ENCODE measurements at regions not wholly inside any gene's neighbourhood (a gene's known extent, or its start where the extent isn't known, plus 50 kb on each side); places are given as distances from the start of the nearest gene placed in this dataset.

GRCh38 chr10:129111922-129112321 lies 355.1 kb upstream of the MGMT start:
- Histone ChIP-seq H3K36me3 (no peaks in the 10 kb centered on the region), H3K27me3 (no peaks in the 10 kb centered on the region), H3K27ac (no peak overlapping the region), H3K4me1 (ENCODE audit: control insufficient read depth in 1 of 2, insufficient read depth in 1 of 2, low read depth in 1 of 2, low read length in 1 of 2) (no peaks in the 10 kb centered on the region), H3K4me3 (ENCODE audit: low read depth in 1 of 2, low read length in 1 of 2) (no peak overlapping the region), H3K9me3 (no peaks in the 10 kb centered on the region)
- TF ChIP-seq, protein P1, sequence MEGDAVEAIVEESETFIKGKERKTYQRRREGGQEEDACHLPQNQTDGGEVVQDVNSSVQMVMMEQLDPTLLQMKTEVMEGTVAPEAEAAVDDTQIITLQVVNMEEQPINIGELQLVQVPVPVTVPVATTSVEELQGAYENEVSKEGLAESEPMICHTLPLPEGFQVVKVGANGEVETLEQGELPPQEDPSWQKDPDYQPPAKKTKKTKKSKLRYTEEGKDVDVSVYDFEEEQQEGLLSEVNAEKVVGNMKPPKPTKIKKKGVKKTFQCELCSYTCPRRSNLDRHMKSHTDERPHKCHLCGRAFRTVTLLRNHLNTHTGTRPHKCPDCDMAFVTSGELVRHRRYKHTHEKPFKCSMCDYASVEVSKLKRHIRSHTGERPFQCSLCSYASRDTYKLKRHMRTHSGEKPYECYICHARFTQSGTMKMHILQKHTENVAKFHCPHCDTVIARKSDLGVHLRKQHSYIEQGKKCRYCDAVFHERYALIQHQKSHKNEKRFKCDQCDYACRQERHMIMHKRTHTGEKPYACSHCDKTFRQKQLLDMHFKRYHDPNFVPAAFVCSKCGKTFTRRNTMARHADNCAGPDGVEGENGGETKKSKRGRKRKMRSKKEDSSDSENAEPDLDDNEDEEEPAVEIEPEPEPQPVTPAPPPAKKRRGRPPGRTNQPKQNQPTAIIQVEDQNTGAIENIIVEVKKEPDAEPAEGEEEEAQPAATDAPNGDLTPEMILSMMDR (IDR thresholded peaks at IDR 0.05), result no peak

DNA sequence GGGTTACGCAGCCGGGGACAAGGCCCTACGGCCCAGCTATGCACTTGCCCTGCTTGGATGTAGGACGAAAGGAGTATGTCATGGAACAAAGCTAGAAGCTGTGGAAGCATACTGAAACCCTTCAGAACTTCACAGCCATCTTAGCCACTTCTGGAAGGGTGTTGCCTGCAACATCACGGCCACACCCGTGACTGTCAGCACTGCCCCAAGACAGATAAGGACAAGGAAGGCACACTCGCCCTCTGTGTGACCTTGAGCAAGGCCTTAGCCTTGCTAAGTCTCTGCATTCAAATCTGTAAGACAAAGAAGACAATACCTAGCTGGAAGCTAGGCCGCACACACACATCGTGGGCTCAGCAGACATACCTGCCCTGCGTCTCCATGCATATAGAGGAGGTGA lies 352.5 kb upstream of the MGMT start:
- H3K4me1 ChIP-seq (ENCODE audit: control insufficient read depth in 1 of 2, insufficient read depth in 1 of 2, low read depth in 1 of 2, low read length in 1 of 2), result no peaks in the 10 kb centered on the region
- no peaks in the 10 kb centered on the region for H3K27me3 ChIP-seq
- no peaks in the 10 kb centered on the region for H3K36me3 ChIP-seq
- no peaks in the 10 kb centered on the region for H3K9me3 ChIP-seq
- TF ChIP-seq, protein P1 (IDR thresholded peaks at IDR 0.05), result no peak
- no peak overlapping the region for H3K4me3 ChIP-seq (ENCODE audit: low read depth in 1 of 2, low read length in 1 of 2)
- no peak overlapping the region for H3K27ac ChIP-seq

- H3K27ac ChIP-seq, result no peak overlapping the region
- no peaks in the 10 kb centered on the region for H3K4me1 ChIP-seq (ENCODE audit: control insufficient read depth in 1 of 2, insufficient read depth in 1 of 2, low read depth in 1 of 2, low read length in 1 of 2)
- H3K36me3 ChIP-seq, result no peaks in the 10 kb centered on the region
- H3K4me3 ChIP-seq (ENCODE audit: low read depth in 1 of 2, low read length in 1 of 2), result no peak overlapping the region
- no peaks in the 10 kb centered on the region for H3K27me3 ChIP-seq
- TF ChIP-seq, protein P1 (IDR thresholded peaks at IDR 0.05), result no peak
- no peaks in the 10 kb centered on the region for H3K9me3 ChIP-seq
Measured at GRCh38 chr10:129116371-129116770, 350.7 kb upstream of the MGMT start.

DNA sequence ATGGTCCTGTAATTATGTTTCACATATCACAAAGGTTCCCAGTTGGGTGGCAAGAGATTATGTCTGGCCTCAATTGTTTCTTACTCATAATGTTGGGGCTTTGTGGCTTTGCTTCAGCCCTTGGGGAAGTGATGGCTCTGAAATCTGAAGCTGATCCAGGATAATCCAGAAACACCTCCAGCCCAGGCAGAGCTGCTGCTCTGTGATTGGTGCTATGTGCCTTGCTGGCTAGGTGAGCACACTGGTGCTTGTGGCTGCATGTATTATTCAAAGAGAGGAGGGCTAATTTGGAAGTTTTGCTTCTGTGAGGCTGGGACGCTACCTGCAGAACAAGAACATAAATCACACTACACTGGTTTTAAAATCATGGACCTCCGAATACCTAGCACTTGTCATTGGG lies 346.6 kb upstream of the MGMT start:
- Histone ChIP-seq H3K27me3 (no peaks in the 10 kb centered on the region), H3K9me3 (no peaks in the 10 kb centered on the region), H3K27ac (no peak overlapping the region), H3K4me3 (ENCODE audit: low read depth in 1 of 2, low read length in 1 of 2) (no peak overlapping the region), H3K4me1 (ENCODE audit: control insufficient read depth in 1 of 2, insufficient read depth in 1 of 2, low read depth in 1 of 2, low read length in 1 of 2) (no peaks in the 10 kb centered on the region), H3K36me3 (no peaks in the 10 kb centered on the region)
- TF ChIP-seq, protein P1 (IDR thresholded peaks at IDR 0.05), result no peak

- Histone ChIP-seq H3K36me3 (no peaks in the 10 kb centered on the region), H3K9me3 (no peaks in the 10 kb centered on the region), H3K4me3 (ENCODE audit: low read depth in 1 of 2, low read length in 1 of 2) (no peak overlapping the region), H3K27ac (no peak overlapping the region), H3K27me3 (no peaks in the 10 kb centered on the region), H3K4me1 (ENCODE audit: control insufficient read depth in 1 of 2, insufficient read depth in 1 of 2, low read depth in 1 of 2, low read length in 1 of 2) (no peaks in the 10 kb centered on the region)
- TF ChIP-seq, protein P1 (IDR thresholded peaks at IDR 0.05), result no peak
Measured at GRCh38 chr10:129122846-129123245, 344.2 kb upstream of the MGMT start.

DNA sequence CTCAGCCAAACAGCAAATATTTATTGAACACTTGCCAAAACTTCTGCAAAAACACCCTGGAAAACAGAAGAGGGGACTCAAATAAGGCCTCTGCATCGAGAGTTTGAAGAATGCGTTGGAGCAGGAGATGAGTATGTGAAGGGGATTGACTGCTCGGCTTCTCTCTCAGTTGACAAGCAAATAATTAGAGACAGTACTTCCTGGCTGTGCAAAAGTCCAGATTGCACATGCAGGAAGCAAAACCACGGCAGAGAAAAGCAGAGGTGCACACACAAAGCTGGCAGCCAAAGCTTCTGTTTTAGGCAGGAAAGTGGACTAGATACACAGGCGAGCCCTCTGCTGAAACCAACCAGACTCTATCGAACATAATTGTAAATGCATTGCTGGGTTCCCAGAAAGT lies 343.6 kb upstream of the MGMT start:
- H3K4me3 ChIP-seq (ENCODE audit: low read depth in 1 of 2, low read length in 1 of 2), result no peak overlapping the region
- no peak overlapping the region for H3K27ac ChIP-seq
- TF ChIP-seq, protein P1 (IDR thresholded peaks at IDR 0.05), result no peak
- no peaks in the 10 kb centered on the region for H3K4me1 ChIP-seq (ENCODE audit: control insufficient read depth in 1 of 2, insufficient read depth in 1 of 2, low read depth in 1 of 2, low read length in 1 of 2)
- H3K27me3 ChIP-seq, result no peaks in the 10 kb centered on the region
- no peaks in the 10 kb centered on the region for H3K36me3 ChIP-seq
- no peaks in the 10 kb centered on the region for H3K9me3 ChIP-seq
